Neural cell (in vitro differentiated cells): ENCODE measurements at regions not wholly inside any gene's neighbourhood (a gene's known extent, or its start where the extent isn't known, plus 50 kb on each side); places are given as distances from the start of the nearest gene placed in this dataset.

Experiments used
- H2AFZ ChIP-seq: fragments of 200-600, 300-800 bp; sonication (generic), shearing (Covaris generic); 2 replicates; pipeline ENCODE4 v1.6.0; 2014; ENCODE audit warnings: low read depth, mild to moderate bottlenecking, antibody characterized with exemption, low read length, moderate library complexity
- H3F3A ChIP-seq: fragments of 200-600 bp; shearing (Covaris generic); 2 replicates; pipeline ENCODE4 v1.6.1; 2016; ENCODE audit warnings: mild to moderate bottlenecking, moderate library complexity, mixed read lengths, antibody characterized with exemption, low read length; ENCODE audit not compliant: insufficient read depth, poor library complexity, severe bottlenecking
- H3K27ac ChIP-seq: fragments of 200-600, 300-800 bp; sonication (generic), shearing (Covaris generic); 2 replicates; pipeline ENCODE4 v1.5.1; 2014; ENCODE audit warnings: mild to moderate bottlenecking, low read length, moderate library complexity
- H3K27me3 ChIP-seq: fragments of 300-800, 200-600 bp; sonication (generic), shearing (Covaris generic); 2 replicates; pipeline ENCODE4 v1.6.0; 2014; ENCODE audit warnings: mild to moderate bottlenecking, low read depth, low read length, moderate library complexity; ENCODE audit not compliant: insufficient read depth
- H3K36me3 ChIP-seq: fragments of 300-800, 200-600 bp; sonication (generic), shearing (Covaris generic); 2 replicates; pipeline ENCODE4 v1.5.1; 2014; ENCODE audit warnings: mild to moderate bottlenecking, antibody characterized with exemption, low read length, moderate library complexity; ENCODE audit not compliant: insufficient read depth
- H3K4me2 ChIP-seq: fragments of 300-800, 200-600 bp; sonication (generic), shearing (Covaris generic); 2 replicates; pipeline ENCODE4 v1.6.0; 2014; ENCODE audit warnings: mild to moderate bottlenecking, low read length
- H3K4me3 ChIP-seq: fragments of 300-800, 200-600 bp; sonication (generic), shearing (Covaris generic); 2 replicates; pipeline ENCODE4 v1.5.1; 2014; ENCODE audit warnings: mild to moderate bottlenecking, low read length, moderate library complexity
- H3K79me2 ChIP-seq: fragments of 200-600 bp; shearing (Covaris generic); replicated peaks from 2 replicates; pipeline ENCODE4 v1.6.0; 2014; ENCODE audit warnings: mild to moderate bottlenecking, low read length, moderate library complexity; ENCODE audit not compliant: insufficient read depth
- H3K9ac ChIP-seq: fragments of 300-800, 200-600 bp; sonication (generic), shearing (Covaris generic); 2 replicates; pipeline ENCODE4 v1.6.1; 2016; ENCODE audit warnings: mild to moderate bottlenecking, low read length, mixed read lengths
- H3K9me2 ChIP-seq: fragments of 200-600 bp; shearing (Covaris generic); 2 replicates; pipeline ENCODE4 v1.6.1; 2016; ENCODE audit warnings: mild to moderate bottlenecking, low read length, mixed read lengths; ENCODE audit not compliant: insufficient read depth
- H3K9me3 ChIP-seq: fragments of 200-600, 300-800 bp; sonication (generic), shearing (Covaris generic); 2 replicates; pipeline ENCODE4 v1.6.1; 2016; ENCODE audit warnings: mild to moderate bottlenecking, mixed run types, low read length, moderate library complexity, mixed read lengths
- H4K20me1 ChIP-seq: fragments of 200-600 bp; shearing (Covaris generic); 2 replicates; pipeline ENCODE4 v1.6.1; 2016; ENCODE audit warnings: mild to moderate bottlenecking, mixed run types; ENCODE audit not compliant: insufficient read depth
- CTCF ChIP-seq: fragments of 450-650 bp; IDR thresholded peaks from 2 replicates; pipeline ENCODE4 v1.5.1; 2014; ENCODE audit warnings: antibody characterized with exemption, mild to moderate bottlenecking, moderate library complexity; ENCODE audit not compliant: poor library complexity, severe bottlenecking
- EP300 ChIP-seq: fragments of 450-650 bp; conservative IDR thresholded peaks from 2 replicates; pipeline ENCODE4 v1.6.1; 2014; ENCODE audit warnings: antibody characterized with exemption, mild to moderate bottlenecking, moderate library complexity; ENCODE audit not compliant: poor library complexity, severe bottlenecking
- EZH2 ChIP-seq: fragments of 200-600, 300-800 bp; shearing (Covaris generic), sonication (generic); IDR thresholded peaks from 2 replicates; pipeline ENCODE4 v1.6.1; 2014; ENCODE audit warnings: antibody characterized with exemption, low read length, borderline replicate concordance, mild to moderate bottlenecking; ENCODE audit not compliant: insufficient read depth, poor library complexity, severe bottlenecking
- MXI1 ChIP-seq: fragments of 450-650 bp; conservative IDR thresholded peaks from 2 replicates; pipeline ENCODE4 v1.6.1; 2014; ENCODE audit warnings: antibody characterized with exemption, mild to moderate bottlenecking; ENCODE audit not compliant: poor library complexity, severe bottlenecking
- POLR2AphosphoS5 ChIP-seq: IDR thresholded peaks from 2 replicates; pipeline ENCODE4 v1.6.1; 2012
- RAD21 ChIP-seq: fragments of 450-650 bp; conservative IDR thresholded peaks from 2 replicates; pipeline ENCODE4 v1.6.1; 2014; ENCODE audit warnings: antibody characterized with exemption, mild to moderate bottlenecking, moderate library complexity
- REST ChIP-seq: IDR thresholded peaks from 2 replicates; pipeline ENCODE4 v1.6.1; 2012; ENCODE audit warnings: borderline replicate concordance
- SMC3 ChIP-seq: fragments of 450-650 bp; conservative IDR thresholded peaks from 2 replicates; pipeline ENCODE4 v1.6.1; 2014; ENCODE audit warnings: antibody characterized with exemption, mild to moderate bottlenecking, moderate library complexity; ENCODE audit not compliant: poor library complexity
- TAF1 ChIP-seq: IDR thresholded peaks from 2 replicates; pipeline ENCODE4 v1.6.1; 2012; ENCODE audit warnings: low read depth

GRCh38 chr10:42939237-42939636, 137.6 kb upstream of the RET start:
- Histone ChIP-seq H3K4me2 (no peak overlapping the region), H2AFZ (no peak overlapping the region), H3F3A (no peaks in the 10 kb centered on the region), H3K36me3 (no peaks in the 10 kb centered on the region), H3K79me2 (no peaks in the 10 kb centered on the region), H4K20me1 (no peaks in the 10 kb centered on the region), H3K27me3 (peaks cover 9% of the 10 kb centered on the region), H3K9me2 (no peaks in the 10 kb centered on the region), H3K9ac (no peak overlapping the region), H3K27ac (no peak overlapping the region), H3K9me3 (no peaks in the 10 kb centered on the region), H3K4me3 (no peak overlapping the region)
- no peak for TF ChIP-seq REST
- TF ChIP-seq SMC3: no peak
- no peak for TF ChIP-seq MXI1
- TF ChIP-seq EP300: no peak
- TF ChIP-seq RAD21: no peak
- TF ChIP-seq TAF1: no peak
- TF ChIP-seq EZH2: no peak
- no peak for TF ChIP-seq CTCF
- no peak for TF ChIP-seq POLR2AphosphoS5

- Histone ChIP-seq H3K4me3 (no peak overlapping the region), H3K27me3 (peaks cover 3% of the 10 kb centered on the region)
- no peak for TF ChIP-seq EZH2
- TF ChIP-seq CTCF: no peak
- no peak for TF ChIP-seq RAD21
- no peak for TF ChIP-seq POLR2AphosphoS5
- no peak for TF ChIP-seq EP300
- no peak for TF ChIP-seq REST
- no peak for TF ChIP-seq TAF1
- no peak for TF ChIP-seq MXI1
- TF ChIP-seq SMC3: no peak
Measured at GRCh38 chr10:42939685-42940366, 137.0 kb upstream of the RET start.

More at GRCh38 chr10:42939685-42940366, 137.0 kb upstream of the RET start:
- H3K4me2 ChIP-seq: no peak overlapping the region
- no peak overlapping the region for H2AFZ ChIP-seq
- no peaks in the 10 kb centered on the region for H3K36me3 ChIP-seq
- no peaks in the 10 kb centered on the region for H3K9me2 ChIP-seq
- H4K20me1 ChIP-seq: no peaks in the 10 kb centered on the region
- H3F3A ChIP-seq: no peaks in the 10 kb centered on the region
- no peaks in the 10 kb centered on the region for H3K79me2 ChIP-seq
- H3K9me3 ChIP-seq: no peaks in the 10 kb centered on the region
- H3K27ac ChIP-seq: no peak overlapping the region
- no peak overlapping the region for H3K9ac ChIP-seq
